Hepatocyte (in vitro differentiated cells): ENCODE measurements at regions not wholly inside any gene's neighbourhood (a gene's known extent, or its start where the extent isn't known, plus 50 kb on each side); places are given as distances from the start of the nearest gene placed in this dataset.

Source experiments
- DNase-seq: peaks from one replicate; pipeline ENCODE4 v3.0.0-alpha.2; 2016; ENCODE audit warnings: low spot score
- H2AFZ ChIP-seq: fragments of 200-600 bp; sonication (generic); 2 replicates; pipeline ENCODE4 v1.6.0; 2016; ENCODE audit warnings: antibody characterized with exemption, mild to moderate bottlenecking
- H3K27ac ChIP-seq: fragments of 200-600 bp; sonication (generic); 2 replicates; pipeline ENCODE4 v1.5.1; 2016; ENCODE audit warnings: mild to moderate bottlenecking
- H3K27me3 ChIP-seq: fragments of 200-600 bp; sonication (generic); 2 replicates; pipeline ENCODE4 v1.6.1; 2016
- H3K36me3 ChIP-seq: fragments of 200-600 bp; sonication (generic); replicated peaks from 2 replicates; pipeline ENCODE4 v1.5.1; 2016; ENCODE audit warnings: low read depth; ENCODE audit not compliant: insufficient read depth
- H3K4me1 ChIP-seq: fragments of 200-600 bp; sonication (generic); 2 replicates; pipeline ENCODE4 v1.5.1; 2016; ENCODE audit warnings: mild to moderate bottlenecking, moderate library complexity; ENCODE audit not compliant: insufficient read depth
- H3K4me2 ChIP-seq: fragments of 200-600 bp; sonication (generic); 2 replicates; pipeline ENCODE4 v1.6.0; 2016
- H3K4me3 ChIP-seq: fragments of 200-600 bp; sonication (generic); 2 replicates; pipeline ENCODE4 v1.5.1; 2016; ENCODE audit warnings: mild to moderate bottlenecking
- H3K79me2 ChIP-seq: fragments of 200-600 bp; sonication (generic); 2 replicates; pipeline ENCODE4 v1.6.0; 2017; ENCODE audit warnings: mild to moderate bottlenecking
- H3K9me2 ChIP-seq: fragments of 200-600 bp; sonication (generic); replicated peaks from 2 replicates; pipeline ENCODE4 v1.6.0; 2017; ENCODE audit warnings: mild to moderate bottlenecking; ENCODE audit not compliant: insufficient read depth
- H3K9me3 ChIP-seq: fragments of 200-600 bp; sonication (generic); 2 replicates; pipeline ENCODE4 v1.5.1; 2016; ENCODE audit warnings: low read depth, mild to moderate bottlenecking
- H4K20me1 ChIP-seq: fragments of 200-600 bp; sonication (generic); 2 replicates; pipeline ENCODE4 v1.6.0; 2016; ENCODE audit warnings: mild to moderate bottlenecking; ENCODE audit not compliant: insufficient read depth, poor library complexity, severe bottlenecking
- EZH2 ChIP-seq: fragments of 200-600 bp; sonication (generic); IDR thresholded peaks from 2 replicates; pipeline ENCODE4 v1.6.1; 2016; ENCODE audit warnings: antibody characterized with exemption, mild to moderate bottlenecking, borderline replicate concordance
- EZH2phosphoT487 ChIP-seq: fragments of 200-600 bp; sonication (generic); IDR thresholded peaks from one replicate; pipeline ENCODE4 v1.6.1; 2018; ENCODE audit warnings: antibody characterized with exemption, mild to moderate bottlenecking, low read depth, moderate library complexity; ENCODE audit not compliant: unreplicated experiment, severe bottlenecking
- WGBS: methylation state at CpG from one replicate; pipeline ENCODE4 v1.1.6; 2016; ENCODE audit warnings: low lambda C conversion rate; ENCODE audit errors: missing lambda C conversion rate; 5-methylcytosine and 5-hydroxymethylcytosine counted together
- TF ChIP-seq, protein P1 (sequence below): fragments of 200-600 bp; sonication (generic); IDR thresholded peaks from 2 replicates; pipeline ENCODE4 v1.5.1; 2016; ENCODE audit warnings: antibody characterized with exemption, mild to moderate bottlenecking; ENCODE audit not compliant: poor library complexity

DNA sequence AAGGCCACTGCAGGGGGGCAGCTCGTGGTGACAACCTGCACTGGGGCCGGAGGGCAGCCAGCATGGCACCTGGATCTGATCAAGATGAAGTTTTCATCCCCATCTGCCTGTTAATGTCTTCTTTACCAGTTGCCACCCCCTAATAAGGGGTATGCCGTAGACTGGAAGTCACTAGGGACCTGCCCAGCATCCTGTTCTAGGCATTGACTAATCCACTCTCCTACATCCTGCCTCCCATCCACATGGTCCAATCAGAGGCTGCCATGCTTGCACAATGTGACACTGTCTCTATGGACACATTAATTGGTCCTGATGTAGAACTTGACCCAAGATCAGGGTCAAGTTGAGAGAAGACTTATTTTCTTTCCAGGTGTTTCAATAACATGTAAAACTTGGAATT, 95.1 kb upstream of the LCLAT1 start:
- H3K4me1 ChIP-seq, result peaks cover 4% of the 10 kb centered on the region
- H3K4me2 ChIP-seq, result no peak overlapping the region
- H3K9me3 ChIP-seq, result no peaks in the 10 kb centered on the region
- H3K27me3 ChIP-seq, result no peaks in the 10 kb centered on the region
- WGBS, result 89% methylated on average over 3 of the region's 3 CpGs
- no peak overlapping the region for H3K4me3 ChIP-seq
- no peak overlapping the region for H2AFZ ChIP-seq
- DNase-seq, result no peak
- H3K79me2 ChIP-seq, result no peaks in the 10 kb centered on the region
- no peak overlapping the region for H3K27ac ChIP-seq
- no peaks in the 10 kb centered on the region for H4K20me1 ChIP-seq
- no peaks in the 10 kb centered on the region for H3K9me2 ChIP-seq
- no peak for TF ChIP-seq EZH2
- TF ChIP-seq, protein P1, sequence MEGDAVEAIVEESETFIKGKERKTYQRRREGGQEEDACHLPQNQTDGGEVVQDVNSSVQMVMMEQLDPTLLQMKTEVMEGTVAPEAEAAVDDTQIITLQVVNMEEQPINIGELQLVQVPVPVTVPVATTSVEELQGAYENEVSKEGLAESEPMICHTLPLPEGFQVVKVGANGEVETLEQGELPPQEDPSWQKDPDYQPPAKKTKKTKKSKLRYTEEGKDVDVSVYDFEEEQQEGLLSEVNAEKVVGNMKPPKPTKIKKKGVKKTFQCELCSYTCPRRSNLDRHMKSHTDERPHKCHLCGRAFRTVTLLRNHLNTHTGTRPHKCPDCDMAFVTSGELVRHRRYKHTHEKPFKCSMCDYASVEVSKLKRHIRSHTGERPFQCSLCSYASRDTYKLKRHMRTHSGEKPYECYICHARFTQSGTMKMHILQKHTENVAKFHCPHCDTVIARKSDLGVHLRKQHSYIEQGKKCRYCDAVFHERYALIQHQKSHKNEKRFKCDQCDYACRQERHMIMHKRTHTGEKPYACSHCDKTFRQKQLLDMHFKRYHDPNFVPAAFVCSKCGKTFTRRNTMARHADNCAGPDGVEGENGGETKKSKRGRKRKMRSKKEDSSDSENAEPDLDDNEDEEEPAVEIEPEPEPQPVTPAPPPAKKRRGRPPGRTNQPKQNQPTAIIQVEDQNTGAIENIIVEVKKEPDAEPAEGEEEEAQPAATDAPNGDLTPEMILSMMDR, result no peak
- TF ChIP-seq EZH2phosphoT487, result no peak
- H3K36me3 ChIP-seq, result no peaks in the 10 kb centered on the region

DNA sequence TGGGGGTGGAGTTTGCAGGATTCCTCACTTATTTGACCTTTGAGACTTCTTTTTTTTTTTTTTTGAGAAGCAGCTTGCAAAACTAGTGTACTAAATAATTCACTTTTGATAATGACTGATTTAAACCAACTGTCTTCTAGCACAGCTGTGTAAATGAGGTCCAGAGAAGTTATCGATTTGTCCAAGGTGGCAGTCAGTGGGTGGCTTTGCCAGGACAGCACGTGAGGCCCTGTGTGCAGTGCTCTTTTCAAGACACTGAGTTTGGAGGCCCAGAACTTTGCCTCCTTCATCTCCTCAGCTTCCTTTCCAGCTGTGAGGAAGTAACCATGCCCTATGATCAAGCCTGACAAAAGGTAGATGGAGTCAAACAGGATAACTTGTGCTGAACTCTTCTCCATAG, 92.9 kb upstream of the LCLAT1 start:
- no peak for DNase-seq
- Histone ChIP-seq H3K9me2 (no peaks in the 10 kb centered on the region), H2AFZ (no peak overlapping the region), H3K4me1 (peaks cover 4% of the 10 kb centered on the region), H3K4me2 (no peak overlapping the region), H3K79me2 (no peaks in the 10 kb centered on the region), H3K27ac (no peak overlapping the region), H3K36me3 (no peaks in the 10 kb centered on the region), H4K20me1 (no peaks in the 10 kb centered on the region), H3K27me3 (no peaks in the 10 kb centered on the region), H3K4me3 (no peak overlapping the region), H3K9me3 (no peaks in the 10 kb centered on the region)
- TF ChIP-seq EZH2phosphoT487, result no peak
- no peak for TF ChIP-seq EZH2
- TF ChIP-seq, protein P1, result no peak
- WGBS, result 87% methylated on average over 2 of the region's 2 CpGs

DNA sequence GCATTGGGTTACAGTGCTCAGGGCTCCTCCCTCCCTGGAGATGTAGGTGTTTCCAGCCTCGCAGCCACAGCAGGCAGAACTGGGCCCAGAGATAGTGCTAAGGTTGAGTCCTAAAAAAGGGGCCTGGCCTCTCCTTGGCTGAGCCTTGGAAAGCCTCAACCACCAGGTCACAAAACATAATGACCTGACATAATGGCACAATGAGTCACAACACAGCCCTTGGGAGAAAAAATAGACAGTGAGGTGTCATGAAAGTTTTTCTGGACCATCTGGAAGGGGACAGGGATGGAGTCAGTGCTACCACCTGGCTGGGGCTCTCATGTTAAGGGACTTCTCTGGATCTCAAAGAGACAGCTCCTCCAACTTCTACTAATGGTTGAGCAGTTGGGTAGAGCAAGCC, 92.4 kb upstream of the LCLAT1 start:
- Histone ChIP-seq H3K4me3 (no peak overlapping the region), H3K4me1 (peaks cover 4% of the 10 kb centered on the region), H3K4me2 (no peak overlapping the region), H3K9me3 (no peaks in the 10 kb centered on the region), H3K27me3 (no peaks in the 10 kb centered on the region), H3K79me2 (no peaks in the 10 kb centered on the region), H3K36me3 (no peaks in the 10 kb centered on the region), H2AFZ (no peak overlapping the region), H3K9me2 (no peaks in the 10 kb centered on the region), H4K20me1 (no peaks in the 10 kb centered on the region), H3K27ac (no peak overlapping the region)
- TF ChIP-seq EZH2phosphoT487, result no peak
- WGBS, result 100% methylated on average over 1 of the region's 1 CpG
- no peak for DNase-seq

DNA sequence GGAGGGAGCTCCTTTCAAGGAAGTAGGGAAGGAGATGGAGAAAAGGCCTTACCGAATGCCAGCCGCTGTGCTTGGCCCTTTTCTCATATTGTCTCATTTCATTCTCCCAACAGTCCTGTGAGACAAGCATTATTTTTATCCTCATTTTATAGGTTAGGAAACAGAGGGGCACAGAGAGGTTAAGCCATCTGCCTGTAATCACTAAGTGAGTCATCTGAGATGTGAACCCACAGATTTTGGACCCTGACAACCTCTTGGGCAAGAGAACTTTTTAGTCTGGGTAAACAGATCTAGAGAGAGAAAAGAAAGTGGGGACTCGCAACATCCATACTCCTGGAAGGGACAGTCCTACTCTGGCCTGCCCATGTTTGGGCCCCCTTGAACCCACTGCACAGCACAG, 91.7 kb upstream of the LCLAT1 start:
- H3K27me3 ChIP-seq, result no peaks in the 10 kb centered on the region
- H2AFZ ChIP-seq, result no peak overlapping the region
- TF ChIP-seq EZH2phosphoT487 (no peak), EZH2 (no peak)
- TF ChIP-seq, protein P1, result no peak
- no peak overlapping the region for H3K4me3 ChIP-seq
- WGBS, result 98% methylated on average over 3 of the region's 3 CpGs
- DNase-seq, result no peak
- no peaks in the 10 kb centered on the region for H4K20me1 ChIP-seq
- H3K27ac ChIP-seq, result no peak overlapping the region
- no peak overlapping the region for H3K4me2 ChIP-seq
- peaks cover 4% of the 10 kb centered on the region for H3K4me1 ChIP-seq
- H3K9me3 ChIP-seq, result no peaks in the 10 kb centered on the region
- H3K79me2 ChIP-seq, result no peaks in the 10 kb centered on the region
- no peaks in the 10 kb centered on the region for H3K9me2 ChIP-seq
- no peaks in the 10 kb centered on the region for H3K36me3 ChIP-seq
